ENCODE measurements at regions not wholly inside any gene's neighbourhood (a gene's known extent, or its start where the extent isn't known, plus 50 kb on each side); places are given as distances from the start of the nearest gene placed in this dataset.
"Not testable (repeated sequence)": the region's sequence is repeated elsewhere in the genome, so short reads cannot be mapped to it uniquely, and the experiment has no call there.

DNA sequence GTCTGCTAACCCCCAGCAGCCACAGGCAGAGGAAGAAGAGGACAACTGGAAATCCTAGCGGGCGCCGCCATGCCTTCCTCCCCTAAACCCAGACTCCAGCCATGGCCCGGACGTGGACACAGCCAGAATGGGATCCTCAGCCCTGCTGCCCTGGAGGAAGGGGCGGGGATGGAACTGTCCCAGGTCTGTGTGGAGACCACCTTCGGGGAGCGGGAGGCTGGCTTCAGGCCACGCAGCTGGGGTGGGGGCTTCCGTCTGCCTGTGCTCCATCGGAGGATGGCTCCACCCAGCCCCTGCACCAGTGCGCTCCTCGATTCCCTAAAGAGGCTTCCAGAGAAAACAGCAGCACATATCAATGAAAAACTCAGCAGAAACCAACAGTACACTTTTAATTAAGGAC is 190.4 kb downstream of the KLRB1 start:
- H2BK120ac ChIP-seq (replicated peaks; ENCODE audit: low read depth, low read length); H4K5ac ChIP-seq (ENCODE audit: insufficient read length, low read depth, low read length); H3K18ac ChIP-seq (ENCODE audit: extremely low read depth, low read length); H3K79me1 ChIP-seq (ENCODE audit: low read depth, low read length); H3K4ac ChIP-seq (replicated peaks; ENCODE audit: insufficient read length, low read depth, low read length); H3K79me2 ChIP-seq (ENCODE audit: control insufficient read depth in 1 of 2, insufficient read depth in 2 of 2, low read length in 2 of 2); H3K56ac ChIP-seq (replicated peaks; ENCODE audit: insufficient read length, low read depth, low read length); H2BK12ac ChIP-seq (ENCODE audit: low read depth, low read length); CTCF ChIA-PET (ENCODE audit: partially characterized antibody); H3K4me1 ChIP-seq (replicated peaks in 1 of 4; ENCODE audit: control insufficient read depth in 3 of 4, insufficient read depth in 4 of 4, low read length in 3 of 4); H2AK5ac ChIP-seq (ENCODE audit: low read depth, low read length); FAIRE-seq; H3K9me3 ChIP-seq (ENCODE audit: insufficient read depth in 2 of 2, low read depth in 1 of 2, low read length in 1 of 2); H4K91ac ChIP-seq (replicated peaks; ENCODE audit: insufficient read length, low read length); H2BK5ac ChIP-seq (ENCODE audit: low read depth, low read length); H3K14ac ChIP-seq (ENCODE audit: insufficient read length); H3K4me2 ChIP-seq (ENCODE audit: insufficient read depth in 1 of 2, low read depth in 2 of 2, low read length in 2 of 2); H2AFZ ChIP-seq (ENCODE audit: low read length); H3K4me3 ChIP-seq (ENCODE audit: extremely low read depth in 1 of 4, insufficient read depth in 2 of 4, low read depth in 3 of 4, low read length in 4 of 4); H3K23me2 ChIP-seq (ENCODE audit: low read depth, low read length); H3K36me3 ChIP-seq (ENCODE audit: control insufficient read depth in 2 of 4, insufficient read depth in 4 of 4, low read length in 3 of 4); H2BK15ac ChIP-seq (ENCODE audit: low read length); H3K27me3 ChIP-seq (replicated peaks in 1 of 4; ENCODE audit: control insufficient read depth in 3 of 4, extremely low read depth in 1 of 4, insufficient read depth in 3 of 4, low read length in 3 of 4); POLR2A ChIA-PET (ENCODE audit: partially characterized antibody); H2BK20ac ChIP-seq (ENCODE audit: low read length); H3K27ac ChIP-seq (ENCODE audit: low read depth, low read length); H4K20me1 ChIP-seq (replicated peaks in 1 of 2; ENCODE audit: control insufficient read depth in 1 of 2, insufficient read depth in 2 of 2, low read length in 2 of 2); DNase-seq (ENCODE audit: low read depth in 1 of 2, low spot score in 2 of 2); H3K9ac ChIP-seq (replicated peaks in 1 of 4; ENCODE audit: extremely low read depth in 1 of 4, low read depth in 3 of 4, low read length in 3 of 4); H4K8ac ChIP-seq (ENCODE audit: extremely low read depth, insufficient read depth, low read length); H3K23ac ChIP-seq (ENCODE audit: insufficient read length): not testable (repeated sequence)
- WGBS, 2 experiments (ENCODE audit: extremely low coverage in 1 of 2, insufficient coverage in 1 of 2, insufficient read length in 1 of 2, insufficient replicate concordance in 2 of 2, low coverage in 1 of 2, low lambda C conversion rate in 2 of 2, missing lambda C conversion rate in 1 of 2): 100% methylated on average over 3 of the region's 13 CpGs; no CpG with 5 or more reads in 1 of the 2 experiments

DNA sequence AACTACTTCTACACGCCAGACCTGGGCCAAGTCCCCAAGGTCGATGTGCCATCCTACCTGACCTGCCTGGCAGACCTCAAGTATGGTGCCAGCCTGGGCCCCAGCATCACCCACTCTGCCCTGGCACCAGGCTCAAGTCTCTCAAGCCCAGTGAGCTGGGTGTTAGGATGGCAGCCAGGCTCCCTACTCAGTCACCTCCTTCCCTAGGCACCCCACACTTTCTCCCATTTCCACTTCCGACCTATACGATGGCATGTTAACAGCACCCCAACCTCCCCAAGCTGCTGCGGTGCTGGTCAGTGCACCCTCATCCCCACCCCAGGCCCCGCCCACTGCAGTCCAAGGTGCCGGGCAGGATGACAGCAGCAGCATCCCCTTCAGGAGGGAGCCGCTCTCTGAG is 191.4 kb downstream of the KLRB1 start:
- H3K79me2 ChIP-seq (ENCODE audit: control insufficient read depth in 1 of 2, insufficient read depth in 2 of 2, low read length in 2 of 2); H3K79me1 ChIP-seq (ENCODE audit: low read depth, low read length); H2BK20ac ChIP-seq (ENCODE audit: low read length); H2AFZ ChIP-seq (ENCODE audit: low read length); FAIRE-seq; POLR2A ChIA-PET (ENCODE audit: partially characterized antibody); H2BK5ac ChIP-seq (ENCODE audit: low read depth, low read length); H3K14ac ChIP-seq (ENCODE audit: insufficient read length); H3K27ac ChIP-seq (ENCODE audit: low read depth, low read length); H3K18ac ChIP-seq (ENCODE audit: extremely low read depth, low read length); CTCF ChIA-PET (ENCODE audit: partially characterized antibody); H3K9me3 ChIP-seq (ENCODE audit: insufficient read depth in 2 of 2, low read depth in 1 of 2, low read length in 1 of 2); H4K5ac ChIP-seq (ENCODE audit: insufficient read length, low read depth, low read length); H4K20me1 ChIP-seq (replicated peaks in 1 of 2; ENCODE audit: control insufficient read depth in 1 of 2, insufficient read depth in 2 of 2, low read length in 2 of 2); H2BK12ac ChIP-seq (ENCODE audit: low read depth, low read length); H3K36me3 ChIP-seq (ENCODE audit: control insufficient read depth in 2 of 4, insufficient read depth in 4 of 4, low read length in 3 of 4); H3K4me3 ChIP-seq (ENCODE audit: extremely low read depth in 1 of 4, insufficient read depth in 2 of 4, low read depth in 3 of 4, low read length in 4 of 4); H3K4me1 ChIP-seq (replicated peaks in 1 of 4; ENCODE audit: control insufficient read depth in 3 of 4, insufficient read depth in 4 of 4, low read length in 3 of 4); H4K91ac ChIP-seq (replicated peaks; ENCODE audit: insufficient read length, low read length); H2BK15ac ChIP-seq (ENCODE audit: low read length); H3K4ac ChIP-seq (replicated peaks; ENCODE audit: insufficient read length, low read depth, low read length); H3K23ac ChIP-seq (ENCODE audit: insufficient read length); H4K8ac ChIP-seq (ENCODE audit: extremely low read depth, insufficient read depth, low read length); H2AK5ac ChIP-seq (ENCODE audit: low read depth, low read length); H3K9ac ChIP-seq (replicated peaks in 1 of 4; ENCODE audit: extremely low read depth in 1 of 4, low read depth in 3 of 4, low read length in 3 of 4); H3K56ac ChIP-seq (replicated peaks; ENCODE audit: insufficient read length, low read depth, low read length); H2BK120ac ChIP-seq (replicated peaks; ENCODE audit: low read depth, low read length); H3K23me2 ChIP-seq (ENCODE audit: low read depth, low read length); H3K4me2 ChIP-seq (ENCODE audit: insufficient read depth in 1 of 2, low read depth in 2 of 2, low read length in 2 of 2); H3K27me3 ChIP-seq (replicated peaks in 1 of 4; ENCODE audit: control insufficient read depth in 3 of 4, extremely low read depth in 1 of 4, insufficient read depth in 3 of 4, low read length in 3 of 4): not testable (repeated sequence)
- peak in 1 of 2 experiments; percentile 42 for DNase-seq (ENCODE audit: low read depth in 1 of 2, low spot score in 2 of 2)
- 84% methylated on average over 7 of the region's 8 CpGs; no CpG with 5 or more reads in 1 of the 2 experiments for WGBS, 2 experiments (ENCODE audit: extremely low coverage in 1 of 2, insufficient coverage in 1 of 2, insufficient read length in 1 of 2, insufficient replicate concordance in 2 of 2, low coverage in 1 of 2, low lambda C conversion rate in 2 of 2, missing lambda C conversion rate in 1 of 2)
